Peyer's patch (tissue), 4 donors: ENCODE measurements at regions not wholly inside any gene's neighbourhood (a gene's known extent, or its start where the extent isn't known, plus 50 kb on each side); places are given as distances from the start of the nearest gene placed in this dataset.

ENCODE experiments used
- POLR2A ChIP-seq, 2 donors: fragments of 450-650 bp; IDR thresholded peaks; one replicate each; pipeline ENCODE4 v1.5.1; 2017; ENCODE audit warnings: antibody characterized with exemption in 2 of 2, mild to moderate bottlenecking in 2 of 2, moderate library complexity in 2 of 2
- TF ChIP-seq, protein P1 (sequence below), 6 experiments: fragments of 450-650 bp in 4 of 6; fragments of 200-600 bp in 2 of 6; sonication (generic) in 1 of 6; IDR thresholded peaks; one replicate each; pipeline ENCODE4 v1.5.1; 2017 to 2019; ENCODE audit warnings: antibody characterized with exemption in 6 of 6, mild to moderate bottlenecking in 3 of 6, moderate library complexity in 1 of 6

GRCh38 chr20:40744072-40744817 lies 55.2 kb upstream of the MAFB start:
- TF ChIP-seq, protein P1, sequence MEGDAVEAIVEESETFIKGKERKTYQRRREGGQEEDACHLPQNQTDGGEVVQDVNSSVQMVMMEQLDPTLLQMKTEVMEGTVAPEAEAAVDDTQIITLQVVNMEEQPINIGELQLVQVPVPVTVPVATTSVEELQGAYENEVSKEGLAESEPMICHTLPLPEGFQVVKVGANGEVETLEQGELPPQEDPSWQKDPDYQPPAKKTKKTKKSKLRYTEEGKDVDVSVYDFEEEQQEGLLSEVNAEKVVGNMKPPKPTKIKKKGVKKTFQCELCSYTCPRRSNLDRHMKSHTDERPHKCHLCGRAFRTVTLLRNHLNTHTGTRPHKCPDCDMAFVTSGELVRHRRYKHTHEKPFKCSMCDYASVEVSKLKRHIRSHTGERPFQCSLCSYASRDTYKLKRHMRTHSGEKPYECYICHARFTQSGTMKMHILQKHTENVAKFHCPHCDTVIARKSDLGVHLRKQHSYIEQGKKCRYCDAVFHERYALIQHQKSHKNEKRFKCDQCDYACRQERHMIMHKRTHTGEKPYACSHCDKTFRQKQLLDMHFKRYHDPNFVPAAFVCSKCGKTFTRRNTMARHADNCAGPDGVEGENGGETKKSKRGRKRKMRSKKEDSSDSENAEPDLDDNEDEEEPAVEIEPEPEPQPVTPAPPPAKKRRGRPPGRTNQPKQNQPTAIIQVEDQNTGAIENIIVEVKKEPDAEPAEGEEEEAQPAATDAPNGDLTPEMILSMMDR (IDR thresholded peaks at IDR 0.05): no peak
- TF ChIP-seq POLR2A (IDR thresholded peaks at IDR 0.05): no peak
